Panc1 (cell line): ENCODE measurements at regions not wholly inside any gene's neighbourhood (a gene's known extent, or its start where the extent isn't known, plus 50 kb on each side); places are given as distances from the start of the nearest gene placed in this dataset.

Experiments used
- ATAC-seq: fragments of 200-7000 bp; cut with Tn5 transposase; 2 replicates; pipeline ENCODE4 v1.9.1; 2020; ENCODE audit warnings: mild to moderate bottlenecking, moderate library complexity
- BruUV-seq: library from RNA; stranded (reverse); fragments of 400-500 nt; replicated peaks from 2 replicates; lab custom pipeline; 2021; lab: Mats Ljungman, UMichigan
- CTCF ChIA-PET: fragments of 300-600 bp; sonication (Branson Sonifier 250); formaldehyde crosslinking; loops from one replicate; lab custom pipeline; 2022; ENCODE audit warnings: antibody characterized with exemption; lab: Charles Lee
- POLR2A ChIA-PET: fragments of 300-600 bp; sonication (Branson Sonifier 250); formaldehyde crosslinking; loops from one replicate; lab custom pipeline; 2022; ENCODE audit warnings: antibody characterized with exemption; lab: Charles Lee
- DNase-seq: peaks from one replicate; pipeline ENCODE4 v3.0.0-alpha.2; 2010; ENCODE audit warnings: low read depth, low spot score
- H3K27ac ChIP-seq: 2 replicates; pipeline ENCODE4 v1.5.1; 2011; ENCODE audit warnings: mild to moderate bottlenecking, low read length, inconsistent platforms
- H3K27me3 ChIP-seq: fragments of 200-500 bp; sonication (Bioruptor generic); 2 replicates; pipeline ENCODE4 v1.6.0; 2014; ENCODE audit warnings: low read length, inconsistent platforms; ENCODE audit not compliant: control insufficient read depth, insufficient read depth
- H3K36me3 ChIP-seq: fragments of 200-500 bp; sonication (Bioruptor generic); 2 replicates; pipeline ENCODE4 v1.5.1; 2014; ENCODE audit warnings: inconsistent platforms, mild to moderate bottlenecking, low read length, moderate library complexity; ENCODE audit not compliant: control insufficient read depth, insufficient read depth
- H3K4me1 ChIP-seq: 2 replicates; pipeline ENCODE4 v1.5.1; 2011; ENCODE audit warnings: inconsistent platforms, mild to moderate bottlenecking, low read length, moderate library complexity; ENCODE audit not compliant: control insufficient read depth, insufficient read depth
- H3K4me3 ChIP-seq, 2 experiments: 2 replicates each; pipeline ENCODE4 v1.5.1; 2011 to 2012; ENCODE audit warnings: low read depth in 2 of 2, low read length in 2 of 2, mild to moderate bottlenecking in 2 of 2, inconsistent platforms in 1 of 2, moderate library complexity in 1 of 2
- H3K9me3 ChIP-seq: fragments of 200-500 bp; sonication (Bioruptor generic); 2 replicates; pipeline ENCODE4 v1.5.1; 2014; ENCODE audit warnings: low read depth, mild to moderate bottlenecking, inconsistent platforms, low read length, moderate library complexity; ENCODE audit not compliant: control insufficient read depth, insufficient read depth
- CTCF ChIP-seq: fragments of 450-650 bp; IDR thresholded peaks from 2 replicates; pipeline ENCODE4 v1.5.1; 2017; ENCODE audit warnings: mild to moderate bottlenecking
- POLR2AphosphoS5 ChIP-seq: IDR thresholded peaks from 2 replicates; pipeline ENCODE4 v1.6.1; 2012; ENCODE audit warnings: mild to moderate bottlenecking, low read depth, low read length, moderate library complexity
- REST ChIP-seq, 2 experiments: IDR thresholded peaks; 2 replicates each; pipeline ENCODE4 v1.6.1; 2011 to 2012; ENCODE audit warnings: low read depth in 2 of 2, control low read depth in 1 of 2, low read length in 1 of 2, mild to moderate bottlenecking in 1 of 2, moderate library complexity in 1 of 2; ENCODE audit not compliant: insufficient read depth in 1 of 2
- SIN3A ChIP-seq: IDR thresholded peaks from 2 replicates; pipeline ENCODE4 v1.6.1; 2012; ENCODE audit warnings: low read depth, mild to moderate bottlenecking, low read length, moderate library complexity, borderline replicate concordance; ENCODE audit not compliant: insufficient read depth
- TCF7L2 ChIP-seq: IDR thresholded peaks from 2 replicates; pipeline ENCODE4 v1.6.1; 2011; ENCODE audit warnings: mild to moderate bottlenecking, low read depth, low read length, inconsistent platforms
- in situ Hi-C: cut with HindIII; loops from 2 replicates; pipeline ENCODE4 v1.10.0; 2016; ENCODE audit warnings: low sequenced_read_pairs, low pct_unique_long_range_greater_than_20kb
- intact Hi-C: fragments of 100-400 bp; cut with micrococcal nuclease; formaldehyde crosslinking; loops from one replicate; pipeline ENCODE4 v1.10.0; 2022; ENCODE audit not compliant: unreplicated experiment

GRCh38 chr22:27043262-27043661 lies 385.9 kb downstream of the MIAT start:
- in situ Hi-C loops: no loop called here
- ChIA-PET CTCF (no interaction called here), POLR2A (no interaction called here)
- no peak for TF ChIP-seq SIN3A
- no peak for TF ChIP-seq POLR2AphosphoS5
- no peak for TF ChIP-seq REST (IDR thresholded peaks at IDR 0.05; ENCODE audit: insufficient read depth in 1 of 2, low read depth in 2 of 2, low read length in 1 of 2)
- no peak for TF ChIP-seq CTCF
- intact Hi-C loops: no loop called here
- Histone ChIP-seq H3K27ac (no peak overlapping the region), H3K4me1 (no peaks in the 10 kb centered on the region), H3K9me3 (no peaks in the 10 kb centered on the region), H3K27me3 (no peaks in the 10 kb centered on the region), H3K4me3 (no peak overlapping the region), H3K36me3 (no peaks in the 10 kb centered on the region)
- DNase-seq (no peak), ATAC-seq (no peak)
- no TSS peak for BruUV-seq

- Histone ChIP-seq H3K4me1 (no peaks in the 10 kb centered on the region), H3K9me3 (no peaks in the 10 kb centered on the region), H3K27me3 (no peaks in the 10 kb centered on the region), H3K36me3 (no peaks in the 10 kb centered on the region), H3K4me3 (no peak overlapping the region), H3K27ac (no peak overlapping the region)
- TF ChIP-seq TCF7L2 (no peak), POLR2AphosphoS5 (no peak), SIN3A (no peak)
- no TSS peak for BruUV-seq
- in situ Hi-C loops (no loop called here), intact Hi-C loops (no loop called here)
- ChIA-PET CTCF (no interaction called here), POLR2A (no interaction called here)
- ATAC-seq: no peak
- no peak for DNase-seq
These were observed 387.9 kb downstream of the MIAT start for GRCh38 chr22:27045103-27045947.

GRCh38 chr22:27046086-27046485 lies 388.7 kb downstream of the MIAT start:
- Histone ChIP-seq H3K4me1 (no peaks in the 10 kb centered on the region), H3K9me3 (no peaks in the 10 kb centered on the region), H3K36me3 (no peaks in the 10 kb centered on the region), H3K27me3 (no peaks in the 10 kb centered on the region), H3K4me3 (no peak overlapping the region), H3K27ac (no peak overlapping the region)
- ATAC-seq (no peak), DNase-seq (no peak)
- CTCF ChIA-PET: no interaction called here
- in situ Hi-C loops (no loop called here), intact Hi-C loops (no loop called here)
- POLR2A ChIA-PET: no interaction called here
- TF ChIP-seq REST (IDR thresholded peaks at IDR 0.05; ENCODE audit: insufficient read depth in 1 of 2, low read depth in 2 of 2, low read length in 1 of 2): no peak
- TF ChIP-seq TCF7L2: no peak
- no peak for TF ChIP-seq POLR2AphosphoS5
- TF ChIP-seq SIN3A: no peak
- no peak for TF ChIP-seq CTCF
- no TSS peak for BruUV-seq
